GM23338 (cell line): ENCODE measurements at regions not wholly inside any gene's neighbourhood (a gene's known extent, or its start where the extent isn't known, plus 50 kb on each side); places are given as distances from the start of the nearest gene placed in this dataset.

Experiments used
- ATAC-seq: fragments of 200-7000 bp; cut with Tn5 transposase; 3 replicates; pipeline ENCODE4 v1.9.1; 2020
- DNase-seq: peaks from one replicate; pipeline ENCODE4 v3.0.0-alpha.2; 2015; ENCODE audit warnings: low spot score
- H2AFZ ChIP-seq: fragments of 200-600 bp; sonication (generic); 2 replicates; pipeline ENCODE4 v1.8.0; 2016; ENCODE audit warnings: antibody characterized with exemption, mild to moderate bottlenecking, moderate library complexity
- H3F3A ChIP-seq: fragments of 200-600 bp; sonication (generic); replicated peaks from 2 replicates; pipeline ENCODE4 v1.8.0; 2017; ENCODE audit warnings: antibody characterized with exemption, mixed run types, low read depth
- H3K27ac ChIP-seq: fragments of 200-600 bp; sonication (generic); 2 replicates; pipeline ENCODE4 v1.6.1; 2016; ENCODE audit warnings: low read depth
- H3K27me3 ChIP-seq: fragments of 200-600 bp; sonication (generic); 2 replicates; pipeline ENCODE4 v1.8.0; 2016; ENCODE audit warnings: mild to moderate bottlenecking, mixed run types, moderate library complexity; ENCODE audit not compliant: insufficient read depth
- H3K36me3 ChIP-seq: fragments of 200-600 bp; sonication (generic); 2 replicates; pipeline ENCODE4 v1.8.0; 2016; ENCODE audit warnings: mild to moderate bottlenecking; ENCODE audit not compliant: insufficient read depth
- H3K4me1 ChIP-seq: fragments of 200-600 bp; sonication (generic); 2 replicates; pipeline ENCODE4 v1.8.0; 2016; ENCODE audit warnings: mild to moderate bottlenecking, moderate library complexity; ENCODE audit not compliant: insufficient read depth
- H3K4me2 ChIP-seq: fragments of 200-600 bp; sonication (generic); 2 replicates; pipeline ENCODE4 v1.7.1; 2017; ENCODE audit warnings: mixed run types
- H3K4me3 ChIP-seq: fragments of 200-600 bp; sonication (generic); 2 replicates; pipeline ENCODE4 v1.6.1; 2016; ENCODE audit warnings: mixed run types
- H3K79me2 ChIP-seq: fragments of 200-600 bp; sonication (generic); replicated peaks from 2 replicates; pipeline ENCODE4 v1.8.0; 2017; ENCODE audit warnings: mild to moderate bottlenecking; ENCODE audit not compliant: insufficient read depth
- H3K9me2 ChIP-seq: fragments of 200-600 bp; sonication (generic); 2 replicates; pipeline ENCODE4 v1.8.0; 2017; ENCODE audit not compliant: insufficient read depth
- H4K20me1 ChIP-seq: fragments of 200-600 bp; sonication (generic); replicated peaks from 2 replicates; pipeline ENCODE4 v1.8.0; 2017; ENCODE audit warnings: mild to moderate bottlenecking; ENCODE audit not compliant: insufficient read depth
- H3K27ac Mint-ChIP-seq: 2 replicates; pipeline ENCODE4 v1.8.0; 2020; ENCODE audit warnings: inconsistent platforms, mild to moderate bottlenecking, moderate library complexity, mixed read lengths
- H3K27me3 Mint-ChIP-seq: 3 replicates; pipeline ENCODE4 v1.8.0; 2022; ENCODE audit warnings: low read depth, mild to moderate bottlenecking, moderate library complexity, mixed read lengths, inconsistent platforms; ENCODE audit not compliant: insufficient read depth, poor library complexity
- H3K36me3 Mint-ChIP-seq: 3 replicates; pipeline ENCODE4 v1.8.0; 2021; ENCODE audit warnings: low read depth, mild to moderate bottlenecking, inconsistent platforms, moderate library complexity, mixed read lengths
- H3K4me1 Mint-ChIP-seq: 3 replicates; pipeline ENCODE4 v1.8.0; 2020; ENCODE audit warnings: mild to moderate bottlenecking, inconsistent platforms, mixed read lengths
- H3K4me3 Mint-ChIP-seq: 3 replicates; pipeline ENCODE4 v1.8.0; 2021; ENCODE audit warnings: moderate library complexity, mild to moderate bottlenecking, inconsistent platforms, mixed read lengths
- H3K9me3 Mint-ChIP-seq: 3 replicates; pipeline ENCODE4 v1.8.0; 2020; ENCODE audit warnings: moderate library complexity, mild to moderate bottlenecking, inconsistent platforms, mixed read lengths
- EZH2 ChIP-seq: fragments of 200-600 bp; sonication (generic); IDR thresholded peaks from one replicate; pipeline ENCODE4 v1.8.0; 2017; ENCODE audit warnings: antibody characterized with exemption, mild to moderate bottlenecking, low read depth; ENCODE audit not compliant: unreplicated experiment
- NANOG ChIP-seq: IDR thresholded peaks from 2 replicates; pipeline ENCODE4 v1.6.1; 2016; ENCODE audit warnings: antibody characterized with exemption, borderline replicate concordance
- STAT1 ChIP-seq: IDR thresholded peaks from one replicate; pipeline ENCODE4 v1.6.1; 2016; ENCODE audit warnings: antibody characterized with exemption; ENCODE audit not compliant: unreplicated experiment
- TF ChIP-seq, protein P1 (sequence below): fragments of 250-450 bp; sonication (Bioruptor Pico); IDR thresholded peaks from 2 replicates; pipeline ENCODE4 v1.5.0; 2020; ENCODE audit warnings: mild to moderate bottlenecking, moderate library complexity
- TF ChIP-seq, protein P2 (sequence below), 2 experiments: fragments of 200-600 bp in 1 of 2; sonication (generic) in 1 of 2; conservative IDR thresholded peaks; 2 replicates each; pipeline versions ENCODE4 v1.5.1 to v1.6.1; 2016 to 2017; ENCODE audit warnings: antibody characterized with exemption in 2 of 2, low read depth in 2 of 2, mild to moderate bottlenecking in 2 of 2, moderate library complexity in 1 of 2

DNA sequence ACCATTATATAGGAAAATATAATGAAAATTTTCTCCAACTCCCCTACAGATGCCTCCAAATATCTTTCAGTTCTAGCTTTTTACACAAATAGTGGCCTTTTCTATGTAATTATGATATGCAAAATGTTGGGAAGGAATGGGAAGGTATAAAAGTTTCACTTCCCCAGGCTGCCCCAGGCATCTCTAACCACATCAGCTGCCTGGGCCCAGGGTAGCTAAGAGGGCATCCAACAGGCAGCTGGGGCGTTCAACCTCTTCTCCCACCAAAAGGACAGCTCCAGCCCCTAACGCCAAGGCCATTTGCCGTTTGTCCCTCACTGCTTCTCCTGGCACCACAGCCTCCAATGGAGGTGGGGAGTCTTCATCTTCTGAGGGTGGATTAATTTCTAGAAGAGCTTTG is 188.1 kb upstream of the TSC22D2 start:
- Histone ChIP-seq H3K27ac (no peak overlapping the region), H3F3A (no peaks in the 10 kb centered on the region), H3K9me2 (peaks cover 3% of the 10 kb centered on the region; the same call in 1 of the 2 replicates), H3K4me3 (no peak overlapping the region), H3K27me3 (peaks cover 13% of the 10 kb centered on the region; the same call in 1 of the 2 replicates), H4K20me1 (no peaks in the 10 kb centered on the region), H2AFZ (no peak overlapping the region), H3K4me2 (no peak overlapping the region), H3K79me2 (no peaks in the 10 kb centered on the region), H3K36me3 (no peaks in the 10 kb centered on the region), H3K4me1 (peaks cover 34% of the 10 kb centered on the region)
- Mint-ChIP-seq H3K27ac (no peak overlapping the region), H3K27me3 (peaks cover 9% of the 10 kb centered on the region), H3K36me3 (no peaks in the 10 kb centered on the region; the same call in 2 of the 3 replicates), H3K4me1 (peaks cover 34% of the 10 kb centered on the region), H3K4me3 (no peak overlapping the region), H3K9me3 (peaks cover 8% of the 10 kb centered on the region; the same call in 1 of the 3 replicates)
- ATAC-seq, result no peak
- no peak for TF ChIP-seq EZH2
- TF ChIP-seq, protein P1, sequence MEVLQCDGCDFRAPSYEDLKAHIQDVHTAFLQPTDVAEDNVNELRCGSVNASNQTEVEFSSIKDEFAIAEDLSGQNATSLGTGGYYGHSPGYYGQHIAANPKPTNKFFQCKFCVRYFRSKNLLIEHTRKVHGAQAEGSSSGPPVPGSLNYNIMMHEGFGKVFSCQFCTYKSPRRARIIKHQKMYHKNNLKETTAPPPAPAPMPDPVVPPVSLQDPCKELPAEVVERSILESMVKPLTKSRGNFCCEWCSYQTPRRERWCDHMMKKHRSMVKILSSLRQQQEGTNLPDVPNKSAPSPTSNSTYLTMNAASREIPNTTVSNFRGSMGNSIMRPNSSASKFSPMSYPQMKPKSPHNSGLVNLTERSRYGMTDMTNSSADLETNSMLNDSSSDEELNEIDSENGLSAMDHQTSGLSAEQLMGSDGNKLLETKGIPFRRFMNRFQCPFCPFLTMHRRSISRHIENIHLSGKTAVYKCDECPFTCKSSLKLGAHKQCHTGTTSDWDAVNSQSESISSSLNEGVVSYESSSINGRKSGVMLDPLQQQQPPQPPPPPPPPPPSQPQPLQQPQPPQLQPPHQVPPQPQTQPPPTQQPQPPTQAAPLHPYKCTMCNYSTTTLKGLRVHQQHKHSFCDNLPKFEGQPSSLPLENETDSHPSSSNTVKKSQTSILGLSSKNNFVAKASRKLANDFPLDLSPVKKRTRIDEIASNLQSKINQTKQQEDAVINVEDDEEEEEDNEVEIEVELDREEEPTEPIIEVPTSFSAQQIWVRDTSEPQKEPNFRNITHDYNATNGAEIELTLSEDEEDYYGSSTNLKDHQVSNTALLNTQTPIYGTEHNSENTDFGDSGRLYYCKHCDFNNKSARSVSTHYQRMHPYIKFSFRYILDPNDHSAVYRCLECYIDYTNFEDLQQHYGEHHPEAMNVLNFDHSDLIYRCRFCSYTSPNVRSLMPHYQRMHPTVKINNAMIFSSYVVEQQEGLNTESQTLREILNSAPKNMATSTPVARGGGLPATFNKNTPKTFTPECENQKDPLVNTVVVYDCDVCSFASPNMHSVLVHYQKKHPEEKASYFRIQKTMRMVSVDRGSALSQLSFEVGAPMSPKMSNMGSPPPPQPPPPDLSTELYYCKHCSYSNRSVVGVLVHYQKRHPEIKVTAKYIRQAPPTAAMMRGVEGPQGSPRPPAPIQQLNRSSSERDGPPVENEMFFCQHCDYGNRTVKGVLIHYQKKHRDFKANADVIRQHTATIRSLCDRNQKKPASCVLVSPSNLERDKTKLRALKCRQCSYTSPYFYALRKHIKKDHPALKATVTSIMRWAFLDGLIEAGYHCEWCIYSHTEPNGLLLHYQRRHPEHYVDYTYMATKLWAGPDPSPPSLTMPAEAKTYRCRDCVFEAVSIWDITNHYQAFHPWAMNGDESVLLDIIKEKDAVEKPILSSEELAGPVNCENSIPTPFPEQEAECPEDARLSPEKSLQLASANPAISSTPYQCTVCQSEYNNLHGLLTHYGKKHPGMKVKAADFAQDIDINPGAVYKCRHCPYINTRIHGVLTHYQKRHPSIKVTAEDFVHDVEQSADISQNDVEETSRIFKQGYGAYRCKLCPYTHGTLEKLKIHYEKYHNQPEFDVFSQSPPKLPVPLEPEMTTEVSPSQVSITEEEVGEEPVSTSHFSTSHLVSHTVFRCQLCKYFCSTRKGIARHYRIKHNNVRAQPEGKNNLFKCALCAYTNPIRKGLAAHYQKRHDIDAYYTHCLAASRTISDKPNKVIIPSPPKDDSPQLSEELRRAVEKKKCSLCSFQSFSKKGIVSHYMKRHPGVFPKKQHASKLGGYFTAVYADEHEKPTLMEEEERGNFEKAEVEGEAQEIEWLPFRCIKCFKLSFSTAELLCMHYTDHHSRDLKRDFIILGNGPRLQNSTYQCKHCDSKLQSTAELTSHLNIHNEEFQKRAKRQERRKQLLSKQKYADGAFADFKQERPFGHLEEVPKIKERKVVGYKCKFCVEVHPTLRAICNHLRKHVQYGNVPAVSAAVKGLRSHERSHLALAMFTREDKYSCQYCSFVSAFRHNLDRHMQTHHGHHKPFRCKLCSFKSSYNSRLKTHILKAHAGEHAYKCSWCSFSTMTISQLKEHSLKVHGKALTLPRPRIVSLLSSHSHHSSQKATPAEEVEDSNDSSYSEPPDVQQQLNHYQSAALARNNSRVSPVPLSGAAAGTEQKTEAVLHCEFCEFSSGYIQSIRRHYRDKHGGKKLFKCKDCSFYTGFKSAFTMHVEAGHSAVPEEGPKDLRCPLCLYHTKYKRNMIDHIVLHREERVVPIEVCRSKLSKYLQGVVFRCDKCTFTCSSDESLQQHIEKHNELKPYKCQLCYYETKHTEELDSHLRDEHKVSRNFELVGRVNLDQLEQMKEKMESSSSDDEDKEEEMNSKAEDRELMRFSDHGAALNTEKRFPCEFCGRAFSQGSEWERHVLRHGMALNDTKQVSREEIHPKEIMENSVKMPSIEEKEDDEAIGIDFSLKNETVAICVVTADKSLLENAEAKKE (CRISPR knock-in tag), result no peak
- TF ChIP-seq, protein P2, sequence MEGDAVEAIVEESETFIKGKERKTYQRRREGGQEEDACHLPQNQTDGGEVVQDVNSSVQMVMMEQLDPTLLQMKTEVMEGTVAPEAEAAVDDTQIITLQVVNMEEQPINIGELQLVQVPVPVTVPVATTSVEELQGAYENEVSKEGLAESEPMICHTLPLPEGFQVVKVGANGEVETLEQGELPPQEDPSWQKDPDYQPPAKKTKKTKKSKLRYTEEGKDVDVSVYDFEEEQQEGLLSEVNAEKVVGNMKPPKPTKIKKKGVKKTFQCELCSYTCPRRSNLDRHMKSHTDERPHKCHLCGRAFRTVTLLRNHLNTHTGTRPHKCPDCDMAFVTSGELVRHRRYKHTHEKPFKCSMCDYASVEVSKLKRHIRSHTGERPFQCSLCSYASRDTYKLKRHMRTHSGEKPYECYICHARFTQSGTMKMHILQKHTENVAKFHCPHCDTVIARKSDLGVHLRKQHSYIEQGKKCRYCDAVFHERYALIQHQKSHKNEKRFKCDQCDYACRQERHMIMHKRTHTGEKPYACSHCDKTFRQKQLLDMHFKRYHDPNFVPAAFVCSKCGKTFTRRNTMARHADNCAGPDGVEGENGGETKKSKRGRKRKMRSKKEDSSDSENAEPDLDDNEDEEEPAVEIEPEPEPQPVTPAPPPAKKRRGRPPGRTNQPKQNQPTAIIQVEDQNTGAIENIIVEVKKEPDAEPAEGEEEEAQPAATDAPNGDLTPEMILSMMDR (conservative IDR thresholded peaks at IDR 0.05; ENCODE audit: low read depth in 2 of 2), result no peak
- TF ChIP-seq NANOG, result no peak
- no peak for TF ChIP-seq STAT1
- no peak for DNase-seq
